Right lobe of liver (tissue), 4 donors: ENCODE measurements at regions not wholly inside any gene's neighbourhood (a gene's known extent, or its start where the extent isn't known, plus 50 kb on each side); places are given as distances from the start of the nearest gene placed in this dataset.

Experiments used
- CTCF ChIP-seq, 4 donors: fragments of 200-600 bp in 3 of 4; fragments of 450-650 bp in 1 of 4; IDR thresholded peaks; one replicate each; pipeline versions ENCODE4 v1.5.1 to v1.8.0; 2016 to 2022; ENCODE audit warnings: antibody characterized with exemption in 4 of 4, mild to moderate bottlenecking in 2 of 4
- POLR2A ChIP-seq: fragments of 450-650 bp; IDR thresholded peaks from one replicate; pipeline ENCODE4 v1.6.1; 2017; ENCODE audit warnings: antibody characterized with exemption, mild to moderate bottlenecking
- donor health status: DM: no; HTN: no; CAD: no.
- donor health status: DM: no; HTN: no; CAD: no.
- donor health status: DM: no; HTN: yes; CAD: no.

GRCh38 chr5:13246053-13246452 lies 698.4 kb downstream of the DNAH5 start:
- TF ChIP-seq CTCF (IDR thresholded peaks at IDR 0.05) (no peak), POLR2A (no peak)
